A673 (cell line): ENCODE measurements at regions not wholly inside any gene's neighbourhood (a gene's known extent, or its start where the extent isn't known, plus 50 kb on each side); places are given as distances from the start of the nearest gene placed in this dataset.

Experiments used
- BruUV-seq: library from RNA; stranded (reverse); fragments of 400-500 nt; replicated peaks from 2 replicates; lab custom pipeline; 2021; lab: Mats Ljungman, UMichigan
- CTCF ChIA-PET: fragments of 300-600 bp; sonication (Branson Sonifier 250); formaldehyde crosslinking; loops from one replicate; lab custom pipeline; 2022; ENCODE audit warnings: antibody characterized with exemption; lab: Charles Lee
- POLR2A ChIA-PET: fragments of 300-600 bp; sonication (Branson Sonifier 250); formaldehyde crosslinking; loops from one replicate; lab custom pipeline; 2022; ENCODE audit warnings: antibody characterized with exemption; ENCODE audit not compliant: low non-redundant PET; lab: Charles Lee
- DNase-seq: peaks from one replicate; pipeline ENCODE4 v3.0.0-alpha.2; 2015; ENCODE audit warnings: low spot score
- H3K27ac ChIP-seq: fragments of 200-600 bp; sonication (generic); 2 replicates; pipeline ENCODE4 v1.5.1; 2016; ENCODE audit warnings: mixed run types, low read depth, mild to moderate bottlenecking, mixed read lengths, antibody characterized with exemption, low read length; ENCODE audit not compliant: poor library complexity, severe bottlenecking
- H3K27me3 ChIP-seq: fragments of 200-600 bp; sonication (generic); replicated peaks from 2 replicates; pipeline ENCODE4 v1.6.1; 2017; ENCODE audit warnings: mixed run types, low read depth, mild to moderate bottlenecking, mixed read lengths, antibody characterized with exemption, low read length; ENCODE audit not compliant: insufficient read depth, poor library complexity
- H3K36me3 ChIP-seq: fragments of 200-600 bp; sonication (generic); 2 replicates; pipeline ENCODE4 v1.6.1; 2016; ENCODE audit warnings: mixed run types, mild to moderate bottlenecking, mixed read lengths, antibody characterized with exemption, low read length; ENCODE audit not compliant: insufficient read depth, poor library complexity, severe bottlenecking
- H3K4me1 ChIP-seq: fragments of 200-600 bp; sonication (generic); 2 replicates; pipeline ENCODE4 v1.6.1; 2017; ENCODE audit warnings: mixed run types, mild to moderate bottlenecking, mixed read lengths, antibody characterized with exemption, low read length; ENCODE audit not compliant: insufficient read depth, poor library complexity, severe bottlenecking
- H3K4me3 ChIP-seq: fragments of 200-600 bp; sonication (generic); 2 replicates; pipeline ENCODE4 v1.5.1; 2016; ENCODE audit warnings: low read depth, mixed run types, mild to moderate bottlenecking, mixed read lengths, low read length; ENCODE audit not compliant: poor library complexity, severe bottlenecking
- H3K9me3 ChIP-seq: fragments of 200-600 bp; sonication (generic); 2 replicates; pipeline ENCODE4 v1.6.1; 2016; ENCODE audit warnings: mixed run types, low read depth, mild to moderate bottlenecking, mixed read lengths, antibody characterized with exemption, low read length; ENCODE audit not compliant: poor library complexity, severe bottlenecking
- CTCF ChIP-seq: fragments of 300-800, 200-600 bp; sonication (generic); conservative IDR thresholded peaks from 2 replicates; pipeline ENCODE4 v1.5.1; 2017; ENCODE audit warnings: low read depth, mild to moderate bottlenecking, antibody characterized with exemption, low read length, moderate library complexity, mixed read lengths
- EZH2 ChIP-seq: fragments of 200-600 bp; sonication (generic); IDR thresholded peaks from 2 replicates; pipeline ENCODE4 v1.6.1; 2017; ENCODE audit warnings: borderline replicate concordance, low read depth, mild to moderate bottlenecking, mixed read lengths, antibody characterized with exemption, low read length; ENCODE audit not compliant: poor library complexity, severe bottlenecking
- intact Hi-C: fragments of 100-400 bp; cut with micrococcal nuclease; formaldehyde crosslinking; loops from one replicate; pipeline ENCODE4 v1.10.0; 2022; ENCODE audit not compliant: unreplicated experiment

GRCh38 chr11:79857377-79858214 lies 416.8 kb upstream of the TENM4 start:
- DNase-seq: no peak
- Histone ChIP-seq H3K4me3 (no peak overlapping the region), H3K36me3 (no peaks in the 10 kb centered on the region), H3K27ac (no peak overlapping the region), H3K27me3 (peaks cover 1% of the 10 kb centered on the region), H3K9me3 (no peaks in the 10 kb centered on the region), H3K4me1 (no peaks in the 10 kb centered on the region)
- ChIA-PET CTCF (no interaction called here), POLR2A (no interaction called here)
- BruUV-seq: no TSS peak
- TF ChIP-seq CTCF (no peak), EZH2 (no peak)
- intact Hi-C loops: no loop called here

GRCh38 chr11:79852176-79852575 lies 411.3 kb upstream of the TENM4 start:
- H3K9me3 ChIP-seq: no peaks in the 10 kb centered on the region
- TF ChIP-seq CTCF (no peak), EZH2 (no peak)

DNA sequence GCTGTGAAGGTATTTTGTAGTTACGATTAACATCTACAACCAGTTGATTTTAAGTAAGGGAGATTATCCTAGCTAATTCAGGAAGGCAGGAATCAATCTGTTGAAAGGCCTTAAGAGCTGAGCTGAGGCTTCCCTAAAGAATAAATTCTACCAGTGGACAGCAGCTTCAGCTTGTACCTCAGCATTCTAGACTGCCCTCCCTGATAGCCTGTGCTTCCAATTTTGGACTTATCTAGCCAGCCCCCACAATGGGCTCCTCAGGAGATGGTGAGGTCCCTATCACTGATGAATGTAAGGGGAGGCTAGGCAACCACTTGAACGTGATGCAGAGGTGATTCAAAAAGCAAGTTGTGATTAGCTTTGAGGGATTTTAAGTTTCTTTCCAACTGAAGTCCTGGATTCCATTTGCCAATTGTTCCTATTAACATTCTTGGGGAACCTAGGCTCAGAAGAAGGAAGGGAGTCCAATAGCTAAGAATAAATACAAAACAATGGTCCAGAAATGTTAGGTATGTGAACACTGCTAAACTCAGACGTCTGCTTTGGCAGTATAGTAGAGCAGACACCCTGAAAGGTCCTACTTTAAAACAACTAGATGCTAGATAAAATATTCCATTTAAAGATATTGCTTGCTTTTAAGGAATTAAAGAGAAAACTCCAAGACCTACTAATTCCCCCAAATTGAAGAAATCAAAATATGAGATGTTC lies 404.3 kb upstream of the TENM4 start:
- POLR2A ChIA-PET: no interaction called here
- Histone ChIP-seq H3K36me3 (no peaks in the 10 kb centered on the region), H3K4me1 (no peaks in the 10 kb centered on the region), H3K4me3 (no peak overlapping the region), H3K9me3 (no peaks in the 10 kb centered on the region), H3K27me3 (no peaks in the 10 kb centered on the region), H3K27ac (no peak overlapping the region)
- BruUV-seq: no TSS peak
- DNase-seq: no peak
- intact Hi-C loops: no loop called here
- CTCF ChIA-PET: no interaction called here
- no peak for TF ChIP-seq CTCF

More at GRCh38 chr11:79852176-79852575, 411.3 kb upstream of the TENM4 start:
- no peak for DNase-seq
- Histone ChIP-seq H3K36me3 (no peaks in the 10 kb centered on the region), H3K27me3 (no peaks in the 10 kb centered on the region), H3K27ac (no peak overlapping the region), H3K4me3 (no peak overlapping the region), H3K4me1 (no peaks in the 10 kb centered on the region)
- intact Hi-C loops: no loop called here
- ChIA-PET CTCF (no interaction called here), POLR2A (no interaction called here)
- BruUV-seq: no TSS peak
